Islet precursor cell (in vitro differentiated cells): ENCODE measurements at regions not wholly inside any gene's neighbourhood (a gene's known extent, or its start where the extent isn't known, plus 50 kb on each side); places are given as distances from the start of the nearest gene placed in this dataset.
"Not testable (repeated sequence)": the region's sequence is repeated elsewhere in the genome, so short reads cannot be mapped to it uniquely, and the experiment has no call there.

Experiments used
- DNase-seq: peaks from one replicate; pipeline ENCODE4 v3.0.0-alpha.2; 2018

GRCh38 chr18:8995096-8995495, 107.4 kb upstream of the NDUFV2 start:
- DNase-seq, result no peak

DNA sequence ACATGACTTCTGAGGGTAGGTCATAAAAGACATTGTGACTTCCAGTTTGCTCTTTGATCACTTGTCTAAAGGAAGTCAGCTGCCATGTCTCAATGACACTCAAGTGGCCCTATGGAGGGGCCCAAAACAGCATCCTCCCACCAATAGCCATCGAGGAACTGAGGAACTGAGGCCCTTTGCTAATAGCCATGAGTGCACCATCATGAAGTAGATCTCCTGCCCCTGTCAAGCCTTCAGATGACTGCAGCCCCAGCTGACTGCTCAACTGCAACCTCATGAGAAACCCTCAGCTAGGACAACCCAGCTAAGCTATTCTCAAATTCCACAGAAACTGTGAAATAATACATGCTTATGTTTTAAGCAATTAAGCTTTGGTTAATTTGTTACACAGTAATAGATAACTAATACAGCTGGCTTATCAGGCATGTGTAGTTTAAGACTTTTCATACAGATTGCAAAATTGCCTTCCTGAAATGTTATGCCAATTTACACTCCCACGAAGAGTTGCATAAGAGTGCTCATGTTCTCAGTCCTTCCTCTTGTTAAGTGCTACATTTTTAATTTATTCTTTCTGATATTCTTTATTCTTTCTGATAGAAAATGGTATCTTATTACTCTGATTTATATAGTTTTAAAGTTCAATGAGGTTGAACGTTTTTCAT, 105.6 kb upstream of the NDUFV2 start:
- DNase-seq, result no peak

DNA sequence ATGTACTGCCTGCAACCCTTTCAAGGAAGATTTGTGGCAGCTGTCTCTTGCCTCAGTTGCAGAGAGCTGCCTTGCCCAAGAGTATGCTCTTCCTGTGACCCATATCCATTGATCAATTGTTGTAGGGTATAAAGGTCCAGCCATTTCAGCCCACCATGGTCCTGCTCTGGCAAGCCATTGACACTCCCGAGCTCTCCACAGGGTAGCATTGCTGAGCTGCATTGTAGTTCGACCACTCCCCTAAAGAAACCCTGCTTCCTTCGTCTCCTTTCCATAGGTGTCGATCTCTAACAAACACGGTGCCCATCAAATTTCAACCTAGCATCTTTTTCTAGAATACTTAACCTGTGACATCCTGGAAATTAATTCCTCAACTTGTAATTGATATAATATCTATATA, 104.9 kb upstream of the NDUFV2 start:
- no peak for DNase-seq

DNA sequence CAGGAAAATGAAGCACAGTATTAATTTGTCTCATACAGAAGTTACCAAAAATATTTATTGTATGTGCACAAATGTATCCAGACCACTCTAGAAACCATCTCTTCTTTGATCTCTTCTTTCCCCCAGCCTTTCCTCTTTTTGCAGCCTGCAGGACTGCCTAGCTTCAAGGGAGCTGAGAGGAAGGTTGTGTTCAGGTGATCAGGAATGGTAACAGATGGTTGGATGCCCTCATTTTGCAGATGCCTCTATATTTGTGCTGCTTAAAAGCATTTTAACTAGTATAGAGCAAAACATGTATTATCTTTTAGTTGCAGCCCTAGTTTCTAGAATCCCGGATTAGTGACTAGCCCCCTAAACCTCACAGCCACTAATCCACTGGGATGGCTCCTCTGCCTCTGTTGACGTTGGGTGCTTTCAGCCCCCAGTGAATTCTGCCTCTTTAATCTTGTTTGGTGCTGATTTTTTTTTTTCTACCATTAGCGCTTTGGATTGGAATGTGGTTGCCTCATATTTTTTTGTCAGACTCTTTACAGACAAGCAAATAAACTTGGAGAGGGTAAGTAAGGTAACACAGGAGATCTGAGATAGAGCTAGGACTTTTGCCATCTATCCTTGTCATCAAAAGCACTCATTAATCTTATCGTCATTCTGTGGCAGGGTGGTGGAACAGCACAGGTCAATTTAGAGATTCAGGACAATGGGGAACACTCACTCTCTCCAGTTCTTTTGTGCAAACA, 103.8 kb upstream of the NDUFV2 start:
- no peak for DNase-seq

- no peak for DNase-seq
These were observed 102.6 kb upstream of the NDUFV2 start for GRCh38 chr18:8999872-9000271.

GRCh38 chr18:9000733-9001132, 101.8 kb upstream of the NDUFV2 start:
- no peak for DNase-seq

DNA sequence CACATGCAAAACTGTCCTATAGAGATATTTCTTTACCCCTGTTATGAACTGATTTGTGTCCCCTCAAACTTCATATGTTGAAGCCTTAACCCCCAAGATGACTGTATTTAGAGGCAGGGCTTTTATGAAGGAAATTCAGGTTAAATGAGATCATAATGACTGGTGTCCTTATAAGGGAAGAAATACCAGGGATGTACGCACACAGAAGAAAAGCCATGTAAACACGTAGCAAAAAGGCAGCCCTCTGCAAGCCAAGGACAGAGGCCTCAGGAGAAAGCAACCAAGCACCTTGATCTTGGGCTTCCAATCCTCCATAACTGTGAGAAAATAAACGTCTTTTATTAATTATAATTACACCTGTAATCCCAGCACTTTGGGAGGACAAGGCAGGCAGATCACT, 101.3 kb upstream of the NDUFV2 start:
- DNase-seq, result no peak

GRCh38 chr18:9003406-9004100, 98.9 kb upstream of the NDUFV2 start:
- no peak for DNase-seq

- DNase-seq, result not testable (repeated sequence)
These were observed 98.2 kb upstream of the NDUFV2 start for GRCh38 chr18:9004308-9004707.

GRCh38 chr18:9007700-9008099, 94.8 kb upstream of the NDUFV2 start:
- DNase-seq, result not testable (repeated sequence)

DNA sequence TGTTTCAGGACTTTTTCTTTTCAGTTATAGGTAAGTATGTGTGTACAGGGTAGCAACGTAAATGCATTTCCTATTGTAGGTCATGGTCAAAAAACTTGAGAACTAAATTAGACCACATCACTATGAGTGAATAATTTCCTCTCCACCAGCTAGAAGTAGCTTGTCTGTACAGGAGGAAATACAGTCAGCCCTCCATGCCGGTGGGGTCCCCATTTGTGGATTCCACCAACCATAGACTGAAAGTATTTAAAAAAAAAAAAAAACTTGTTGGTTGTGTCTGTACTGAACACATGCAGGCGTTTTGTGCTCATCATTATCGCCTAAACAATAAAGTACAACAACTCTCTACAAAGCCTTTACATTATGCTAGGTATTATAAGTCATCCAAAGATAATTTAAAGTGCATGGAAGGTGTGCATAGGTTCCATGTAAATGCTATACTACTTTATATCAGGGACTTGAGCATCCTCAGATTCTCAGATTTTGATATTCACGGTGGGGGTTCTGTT, 94.2 kb upstream of the NDUFV2 start:
- no peak for DNase-seq

DNA sequence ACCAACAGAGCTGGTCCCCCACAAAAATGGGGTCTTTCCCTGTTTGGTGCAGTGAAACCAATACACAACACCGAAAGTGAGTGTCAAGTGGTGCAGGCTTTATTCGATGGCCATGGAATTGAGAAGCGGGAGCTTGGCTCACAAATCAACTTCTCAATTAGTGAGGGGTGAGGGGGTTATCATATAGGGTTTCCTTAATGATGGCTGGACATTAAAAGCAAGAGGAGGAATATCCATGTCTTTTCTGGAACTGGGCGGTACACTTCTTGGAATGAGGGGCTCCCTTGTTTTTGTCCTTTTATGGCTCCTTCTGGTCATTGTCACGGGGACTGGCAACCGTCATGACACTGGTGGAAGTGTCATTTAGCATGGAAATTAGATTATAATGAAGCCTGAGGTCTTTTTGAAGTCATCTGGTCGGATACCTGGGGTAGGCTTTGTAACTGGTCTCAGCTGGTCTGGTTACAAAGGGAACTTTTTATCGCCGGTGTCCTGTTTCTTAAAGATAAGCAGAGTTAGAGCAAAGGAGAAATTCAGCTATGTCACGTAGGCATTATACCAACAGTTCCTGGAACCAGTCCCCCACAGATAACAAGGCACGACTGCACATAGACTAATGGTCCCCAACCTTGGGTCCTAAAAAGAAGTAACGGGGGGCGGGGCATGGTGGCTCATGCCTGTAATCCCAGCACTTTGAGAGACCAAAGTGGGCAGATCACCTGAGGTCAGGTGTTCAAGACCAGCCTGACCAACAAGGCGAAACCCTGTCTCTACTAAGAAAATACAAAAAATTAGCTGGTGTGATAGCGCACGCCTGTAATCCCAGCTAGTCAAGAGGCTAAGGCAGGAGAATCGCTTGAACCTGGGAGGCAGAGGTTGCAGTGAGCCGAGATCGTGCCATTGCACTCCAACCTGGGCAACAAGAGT, 93.5 kb upstream of the NDUFV2 start:
- DNase-seq, result no peak

DNA sequence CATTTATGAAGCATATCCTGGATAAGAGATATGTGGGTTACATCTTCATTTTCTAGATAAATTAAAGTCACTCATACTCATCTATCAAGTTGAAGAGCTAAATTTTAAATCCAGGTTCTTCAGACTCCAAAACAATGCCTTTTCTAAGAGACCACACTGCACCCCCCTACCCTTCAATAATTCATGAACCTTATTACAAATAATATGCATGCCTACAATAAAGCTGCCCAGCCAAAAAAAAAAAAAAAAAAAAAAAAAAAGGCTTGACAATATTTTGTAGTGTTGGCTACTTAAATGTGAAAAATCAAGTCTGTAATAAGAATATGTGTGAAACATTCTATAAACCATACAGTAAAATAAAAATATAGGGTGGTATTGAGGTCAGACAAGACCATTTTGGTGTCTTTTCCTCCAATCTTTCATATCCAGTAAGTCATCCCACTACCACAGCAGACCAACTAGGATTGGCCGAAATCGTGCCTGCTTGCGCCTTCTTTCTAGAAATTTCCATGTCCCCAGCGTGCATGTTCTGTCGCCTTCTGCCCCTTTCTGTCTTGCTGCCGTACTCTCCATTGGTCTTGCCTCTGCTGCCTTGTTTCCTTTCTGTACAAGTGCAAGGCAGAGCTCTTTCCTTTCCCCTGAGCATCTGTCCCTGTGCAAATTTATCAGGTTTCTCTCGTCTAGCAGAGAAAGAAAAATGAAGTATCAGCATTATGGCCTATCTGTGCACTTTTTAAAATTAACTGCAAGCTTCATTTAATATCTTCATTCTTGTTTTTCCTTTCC, 92.6 kb upstream of the NDUFV2 start:
- DNase-seq, result no peak

- DNase-seq, result no peak
These were observed 91.1 kb upstream of the NDUFV2 start for GRCh38 chr18:9011431-9011830.

DNA sequence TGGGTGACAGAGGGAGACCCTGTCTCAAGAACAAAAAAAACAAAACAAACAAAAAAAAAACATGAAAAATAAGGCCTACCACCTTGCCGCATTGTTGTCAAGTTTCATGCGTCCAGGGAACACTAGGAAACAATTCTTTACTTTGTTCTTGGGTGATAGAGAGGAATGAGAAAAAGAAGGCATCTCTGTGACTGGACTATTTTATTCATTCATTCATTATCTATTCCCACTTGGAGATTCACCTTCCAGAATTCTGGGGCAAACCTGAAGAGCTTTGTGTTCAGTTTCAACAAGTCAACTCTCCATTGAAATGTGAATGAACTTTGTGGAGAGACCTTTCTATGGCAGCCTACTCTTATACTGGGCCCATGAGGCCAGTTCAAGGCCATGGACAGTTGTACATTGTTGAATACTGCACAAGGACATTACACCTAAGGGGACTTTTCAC, 88.5 kb upstream of the NDUFV2 start:
- DNase-seq, result no peak

- DNase-seq, result no peak
These were observed 86.8 kb upstream of the NDUFV2 start for GRCh38 chr18:9015689-9016088.

DNA sequence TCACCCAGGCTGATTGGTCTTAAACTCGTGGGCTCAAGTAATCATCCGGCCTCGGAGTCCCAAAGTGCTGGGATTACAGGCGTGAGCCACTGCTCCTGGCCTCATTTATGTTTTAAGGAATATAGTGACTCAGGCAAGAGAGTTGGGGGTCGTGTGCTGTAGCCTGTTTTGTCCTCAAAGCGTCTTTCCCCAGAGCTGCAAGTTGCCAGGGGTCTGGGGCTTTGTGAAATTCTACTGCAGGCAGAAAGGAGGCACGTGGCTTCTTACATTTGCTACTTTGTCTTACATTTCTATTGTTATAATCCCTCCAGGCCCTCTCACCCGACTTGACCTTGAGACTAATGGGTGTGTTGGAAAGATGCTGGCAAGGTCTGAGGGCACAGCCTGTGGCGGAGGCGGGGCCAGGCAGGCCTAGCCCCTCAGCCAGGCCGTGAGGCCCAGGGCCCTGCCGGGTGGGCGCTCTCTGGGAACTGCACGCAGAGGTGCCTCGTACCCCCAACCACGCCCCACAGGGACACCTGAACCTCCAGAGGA, 85.8 kb upstream of the NDUFV2 start:
- DNase-seq, result no peak

DNA sequence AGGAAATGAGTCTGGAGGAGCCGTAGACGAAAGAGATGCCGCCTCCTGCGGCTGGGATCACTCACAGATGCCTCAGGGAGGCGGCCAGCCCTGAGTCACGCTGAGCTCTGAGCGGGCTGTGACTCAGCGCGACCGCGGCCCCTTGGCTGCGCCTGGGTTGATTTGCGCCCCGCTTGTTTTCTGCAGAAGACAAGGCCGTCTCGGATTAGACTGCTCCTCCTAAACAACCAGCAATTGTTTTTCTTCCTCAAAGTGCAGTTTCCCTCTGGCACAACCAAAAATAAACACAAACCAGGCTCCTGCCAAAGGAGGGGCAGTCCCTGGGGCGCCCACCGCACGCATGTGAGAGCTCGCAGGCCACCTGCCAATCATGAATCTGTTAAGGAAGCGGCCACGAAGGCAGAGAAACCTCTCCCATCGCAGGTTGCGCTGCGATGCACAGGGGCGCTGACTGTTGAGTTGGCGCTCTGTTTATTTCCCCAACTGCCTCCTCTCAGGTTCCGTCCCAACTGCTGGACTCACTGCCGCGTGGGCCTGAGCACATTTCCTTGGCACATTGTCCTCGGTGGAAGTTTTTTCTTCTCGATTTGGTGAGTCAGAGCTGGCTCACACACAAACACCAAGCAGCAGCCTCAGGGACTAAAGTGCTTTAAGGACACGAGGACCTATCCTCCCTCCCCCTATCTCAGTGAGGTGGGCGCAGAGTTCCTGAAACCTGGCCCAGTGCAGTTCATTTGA, 85.2 kb upstream of the NDUFV2 start:
- peak; percentile 98 for DNase-seq

DNA sequence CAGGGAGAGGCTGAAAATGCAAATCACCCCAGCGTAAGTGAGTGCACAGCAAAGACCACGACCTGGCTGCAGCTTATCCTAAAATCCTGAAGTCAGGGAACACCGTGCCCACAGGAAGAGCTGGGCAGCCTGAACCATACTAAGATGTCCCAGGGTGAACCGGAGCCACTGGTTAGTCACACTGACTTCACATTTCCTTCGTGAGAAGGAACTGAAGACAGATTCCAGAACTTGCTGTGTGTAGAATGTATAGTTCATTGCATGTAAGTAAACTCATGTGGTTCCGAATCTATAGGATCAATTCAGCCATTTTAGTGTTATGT, 84.6 kb upstream of the NDUFV2 start:
- DNase-seq, result no peak

GRCh38 chr18:9019135-9019534, 83.4 kb upstream of the NDUFV2 start:
- no peak for DNase-seq

DNA sequence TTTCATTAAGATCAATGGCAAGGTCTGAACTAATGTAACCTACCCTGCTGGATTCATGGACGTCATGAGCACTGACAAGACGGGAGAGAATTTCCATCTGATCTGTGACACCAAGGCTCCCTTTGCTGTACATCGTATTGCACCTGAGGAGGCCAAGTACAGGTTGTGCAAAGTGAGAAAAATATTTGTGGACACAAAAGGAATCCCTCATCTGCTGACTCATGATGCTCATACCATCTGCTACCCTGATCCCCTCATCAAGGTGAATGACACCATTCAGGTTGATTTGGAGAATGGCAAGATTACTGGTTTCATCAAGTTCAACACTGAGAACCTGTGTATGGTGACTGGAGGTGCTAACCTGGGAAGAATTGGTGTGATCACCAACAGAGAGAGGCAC, 82.3 kb upstream of the NDUFV2 start:
- DNase-seq, result no peak
